IPS DF 6.9 (cell line): ENCODE measurements at regions not wholly inside any gene's neighbourhood (a gene's known extent, or its start where the extent isn't known, plus 50 kb on each side); places are given as distances from the start of the nearest gene placed in this dataset.

ENCODE experiments used
- DNase-seq: peaks from one replicate; pipeline ENCODE4 v3.0.0-alpha.2; 2013; ENCODE audit warnings: low read depth, low spot score
- H3K27ac ChIP-seq: one replicate; pipeline ENCODE4 v1.5.1; 2013; ENCODE audit warnings: low read length, control low read depth
- H3K27me3 ChIP-seq: 2 replicates; pipeline ENCODE4 v1.6.1; 2013; ENCODE audit warnings: mild to moderate bottlenecking, low read length; ENCODE audit not compliant: control insufficient read depth, insufficient read depth
- H3K36me3 ChIP-seq: 2 replicates; pipeline ENCODE4 v1.6.1; 2013; ENCODE audit warnings: low read length; ENCODE audit not compliant: control insufficient read depth, insufficient read depth
- H3K4me1 ChIP-seq: 2 replicates; pipeline ENCODE4 v1.6.1; 2013; ENCODE audit warnings: low read length; ENCODE audit not compliant: control insufficient read depth, insufficient read depth
- H3K4me3 ChIP-seq: 2 replicates; pipeline ENCODE4 v1.5.1; 2013; ENCODE audit warnings: mild to moderate bottlenecking, low read length
- H3K9me3 ChIP-seq: 2 replicates; pipeline ENCODE4 v1.6.1; 2013; ENCODE audit warnings: low read length, inconsistent platforms; ENCODE audit not compliant: control insufficient read depth, insufficient read depth
- WGBS: extraction: QIAGEN DNeasy Blood & Tissue Kit; methylation state at CpG from one replicate; pipeline ENCODE4 v1.1.7; 2013; ENCODE audit warnings: mixed read lengths, missing lambda C conversion rate; ENCODE audit not compliant: insufficient read length, insufficient coverage; 5-methylcytosine and 5-hydroxymethylcytosine counted together

DNA sequence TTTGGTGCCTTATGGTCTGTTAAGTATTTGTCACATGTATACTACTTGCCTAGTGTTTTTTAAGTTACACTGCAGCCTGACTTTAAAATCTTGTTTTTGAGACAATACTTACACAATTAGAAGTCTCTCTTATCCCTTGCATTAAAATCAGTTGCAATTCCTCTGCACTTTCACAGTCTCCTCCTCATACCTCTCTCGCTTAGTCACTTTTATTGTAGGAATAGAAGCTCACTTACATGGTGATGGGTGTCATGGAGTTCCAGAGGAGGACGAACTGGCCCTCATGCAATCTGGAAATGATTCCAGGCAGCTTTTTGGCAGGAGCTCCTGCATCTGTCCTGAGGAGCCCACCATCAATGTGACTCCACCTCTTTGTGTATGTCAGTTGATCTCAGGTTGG, 238.4 kb upstream of the TBC1D5 start:
- Histone ChIP-seq H3K4me3 (no peak overlapping the region), H3K9me3 (no peaks in the 10 kb centered on the region), H3K27ac (no peak overlapping the region), H3K27me3 (no peaks in the 10 kb centered on the region), H3K36me3 (no peaks in the 10 kb centered on the region), H3K4me1 (no peaks in the 10 kb centered on the region)
- no peak for DNase-seq
- no CpG with 5 or more reads among the region's 2 CpGs for WGBS

DNA sequence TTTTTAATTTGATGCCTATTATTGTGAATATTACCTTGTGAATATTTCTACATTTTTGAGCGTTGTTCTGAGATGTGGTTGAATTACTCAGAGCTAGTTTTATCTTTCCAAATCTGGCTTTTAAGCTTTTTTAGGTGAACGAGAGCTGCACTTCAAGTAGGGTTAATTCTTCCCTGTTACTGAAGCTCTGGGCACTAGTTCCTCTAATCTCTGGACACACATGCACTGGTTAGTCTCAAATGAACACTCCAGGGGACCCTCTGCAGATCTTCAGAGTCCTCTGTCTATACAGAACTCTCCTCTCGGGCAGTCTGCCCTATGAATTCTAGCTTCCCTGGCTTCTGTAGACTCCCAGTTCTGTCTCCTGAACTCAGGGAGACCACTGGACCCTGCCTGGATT, 237.5 kb upstream of the TBC1D5 start:
- Histone ChIP-seq H3K9me3 (no peaks in the 10 kb centered on the region), H3K4me3 (no peak overlapping the region), H3K27ac (no peak overlapping the region), H3K36me3 (no peaks in the 10 kb centered on the region), H3K27me3 (no peaks in the 10 kb centered on the region), H3K4me1 (no peaks in the 10 kb centered on the region)
- no CpG with 5 or more reads among the region's 3 CpGs for WGBS
- DNase-seq = no peak

DNA sequence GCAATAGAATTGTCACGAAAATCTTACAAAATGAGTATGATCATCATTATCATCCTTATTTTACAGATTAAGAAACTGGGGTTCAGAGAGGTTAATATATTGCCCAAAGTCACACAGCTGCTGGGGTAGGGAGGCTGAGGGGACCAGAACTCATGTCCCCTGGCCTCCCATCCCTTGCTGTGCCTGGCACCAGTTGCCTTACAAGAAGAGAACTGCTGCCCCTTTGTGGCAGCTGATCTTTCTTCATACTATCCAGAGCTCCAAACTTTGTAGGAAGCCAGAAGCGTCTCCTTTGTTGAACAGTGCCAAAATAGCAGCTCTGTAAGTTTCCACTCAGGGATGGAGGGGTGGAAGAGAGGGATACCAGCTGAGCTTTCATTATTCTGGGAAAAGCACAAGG, 236.8 kb upstream of the TBC1D5 start:
- Histone ChIP-seq H3K36me3 (no peaks in the 10 kb centered on the region), H3K4me1 (no peaks in the 10 kb centered on the region), H3K4me3 (no peak overlapping the region), H3K9me3 (no peaks in the 10 kb centered on the region), H3K27me3 (no peaks in the 10 kb centered on the region), H3K27ac (no peak overlapping the region)
- WGBS = no CpG with 5 or more reads among the region's 2 CpGs
- peak; percentile 11 for DNase-seq

DNA sequence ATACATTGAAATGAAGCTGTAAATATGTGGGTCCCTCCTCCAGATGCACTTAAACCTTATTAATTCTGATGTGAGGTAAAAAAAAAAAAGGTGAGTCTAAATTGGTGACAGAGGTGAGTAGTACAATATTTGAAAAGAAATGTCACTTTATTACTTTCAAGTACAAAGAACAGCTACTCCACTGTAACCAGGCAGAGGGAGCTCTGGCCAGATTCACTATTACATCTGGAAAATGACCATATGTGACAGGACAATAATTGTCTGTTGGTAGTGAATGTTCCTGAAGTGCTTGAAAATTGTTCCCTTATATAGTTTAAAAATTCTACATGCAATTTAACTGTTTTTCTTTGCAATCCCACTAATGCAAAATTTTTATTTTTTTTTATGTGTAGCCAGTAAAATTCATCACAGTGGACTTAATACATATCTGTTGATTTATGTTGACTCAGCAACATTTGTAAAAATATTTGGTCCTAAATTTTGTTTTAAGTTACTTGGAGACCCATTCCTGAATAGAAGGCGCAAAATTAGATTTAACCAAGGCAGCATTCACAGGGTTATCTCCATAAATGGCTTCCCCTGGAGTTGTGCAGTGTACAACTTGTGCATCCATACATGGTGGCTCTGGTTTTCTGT, 231.9 kb upstream of the TBC1D5 start:
- H3K36me3 ChIP-seq = no peaks in the 10 kb centered on the region
- H3K9me3 ChIP-seq = no peaks in the 10 kb centered on the region
- H3K27ac ChIP-seq = no peak overlapping the region
- no peak overlapping the region for H3K4me3 ChIP-seq
- no peaks in the 10 kb centered on the region for H3K4me1 ChIP-seq
- H3K27me3 ChIP-seq = no peaks in the 10 kb centered on the region
- WGBS = no CpG with 5 or more reads among the region's 1 CpG
- no peak for DNase-seq

DNA sequence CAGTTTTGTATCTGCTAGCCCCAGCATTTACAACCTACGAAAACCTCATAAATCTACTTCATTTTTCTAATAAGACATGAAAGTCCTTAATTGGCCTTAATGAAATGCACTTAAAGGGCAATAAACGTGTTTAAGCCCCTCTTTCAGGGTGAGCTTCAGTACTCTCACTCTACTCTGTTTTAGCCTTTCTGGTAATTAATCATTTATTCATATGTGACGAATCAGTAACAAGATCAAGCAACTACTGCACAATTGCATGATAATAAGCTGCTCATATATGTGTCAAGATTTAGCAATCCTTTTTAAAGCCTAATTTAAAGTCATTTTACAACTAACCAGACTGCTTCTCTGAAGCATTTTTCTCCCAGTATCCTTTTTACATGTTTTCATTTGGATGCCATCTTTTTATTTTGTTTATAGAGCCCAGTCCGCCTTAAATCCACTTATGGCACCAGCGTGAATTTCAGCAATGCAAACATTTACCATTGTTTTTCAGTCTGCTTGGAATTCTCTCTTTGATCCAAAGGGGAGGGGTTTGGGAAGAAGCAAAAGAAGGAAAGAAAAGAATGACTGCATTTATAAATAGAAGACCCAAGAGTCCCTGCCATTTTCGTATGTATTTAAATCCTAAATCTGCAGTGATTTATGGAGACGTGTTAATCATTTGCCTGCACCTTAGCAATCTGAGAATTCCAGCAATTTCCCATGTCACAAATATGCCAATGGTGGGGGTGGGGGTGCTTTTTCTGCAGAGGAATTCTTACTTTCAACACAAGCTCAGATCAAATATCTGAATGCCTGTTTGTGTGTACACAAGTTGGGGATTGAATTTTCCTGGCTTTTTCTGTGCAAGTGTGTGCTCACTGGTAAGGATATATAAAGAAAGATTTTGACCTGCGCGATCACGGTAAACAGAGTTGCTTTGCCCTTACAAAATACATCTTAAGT, 230.8 kb upstream of the TBC1D5 start:
- DNase-seq = no peak
- Histone ChIP-seq H3K27ac (no peak overlapping the region), H3K36me3 (no peaks in the 10 kb centered on the region), H3K9me3 (no peaks in the 10 kb centered on the region), H3K4me1 (no peaks in the 10 kb centered on the region), H3K4me3 (no peak overlapping the region), H3K27me3 (no peaks in the 10 kb centered on the region)
- WGBS = 100% methylated on average over 1 of the region's 10 CpGs

DNA sequence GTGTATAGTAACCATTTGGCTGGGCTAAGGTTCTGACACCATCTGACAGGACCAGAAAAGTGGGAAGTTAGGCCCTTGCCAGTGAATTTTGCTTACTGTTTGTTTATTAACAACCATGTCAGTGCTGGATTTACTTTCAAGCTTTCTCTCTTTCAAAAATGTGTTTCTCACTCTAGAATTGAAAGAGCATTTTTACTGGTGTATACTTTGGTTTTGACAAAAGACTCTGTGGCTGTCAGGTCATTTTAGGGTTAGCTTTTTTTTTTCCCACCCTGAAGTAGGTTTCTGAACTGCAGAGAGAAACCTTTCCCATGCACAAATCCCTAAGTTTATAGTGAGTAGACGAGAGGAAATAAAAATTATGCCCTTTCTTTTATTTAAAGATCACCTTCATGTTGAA, 230.0 kb upstream of the TBC1D5 start:
- no peak overlapping the region for H3K4me3 ChIP-seq
- H3K27ac ChIP-seq = no peak overlapping the region
- H3K4me1 ChIP-seq = no peaks in the 10 kb centered on the region; the same call in 1 of the 2 replicates
- H3K36me3 ChIP-seq = no peaks in the 10 kb centered on the region
- H3K27me3 ChIP-seq = no peaks in the 10 kb centered on the region
- WGBS = no CpG with 5 or more reads among the region's 1 CpG
- no peaks in the 10 kb centered on the region for H3K9me3 ChIP-seq
- DNase-seq = no peak

DNA sequence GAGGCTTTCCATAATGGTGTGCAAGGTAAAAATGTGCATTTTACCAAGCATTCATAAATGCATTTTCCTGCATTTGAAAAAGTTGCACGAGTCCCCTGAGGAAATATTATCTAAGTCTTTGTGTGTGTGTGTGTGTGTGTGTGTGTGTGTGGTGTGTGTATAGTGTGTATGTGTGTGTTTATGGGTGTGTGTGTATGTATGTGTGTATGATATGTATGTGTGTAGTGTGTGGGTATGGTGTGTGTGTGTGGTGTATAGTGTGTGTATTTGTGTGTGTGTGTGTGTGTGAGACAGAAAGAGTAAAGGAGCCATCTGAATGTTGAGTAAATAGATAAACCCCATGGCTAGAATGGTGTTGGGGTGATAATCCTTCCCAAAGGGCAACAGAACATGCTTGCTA, 229.6 kb upstream of the TBC1D5 start:
- H3K4me1 ChIP-seq = no peaks in the 10 kb centered on the region; the same call in 1 of the 2 replicates
- no CpG with 5 or more reads among the region's 1 CpG for WGBS

DNA sequence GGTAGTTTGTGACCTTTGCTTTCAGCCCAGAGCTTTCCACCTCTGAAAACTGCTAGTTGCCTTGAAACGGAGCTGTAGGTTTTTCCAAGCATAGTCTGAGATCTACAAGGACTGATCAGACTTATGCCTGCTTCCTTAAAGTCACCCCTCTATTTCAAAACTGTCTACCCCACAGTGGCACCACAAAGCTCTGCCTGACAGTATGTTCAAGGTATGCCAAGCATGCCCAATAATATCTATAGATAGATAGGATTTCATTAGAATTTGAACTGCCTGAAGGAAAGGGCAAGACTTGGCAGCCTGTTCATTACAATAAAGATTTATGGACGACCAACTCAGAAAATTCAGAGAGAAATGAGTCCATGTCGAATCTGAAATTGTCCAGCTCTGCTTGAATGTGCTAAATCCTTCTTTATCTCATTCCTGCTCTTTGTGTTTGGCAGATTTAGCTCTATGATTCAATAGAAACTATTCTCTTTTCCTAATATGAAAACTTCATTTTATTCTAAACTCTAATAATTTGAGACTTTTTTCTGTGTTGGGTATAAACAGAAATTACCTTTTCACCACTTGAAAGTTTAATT, 227.6 kb upstream of the TBC1D5 start:
- WGBS = no CpG with 5 or more reads among the region's 3 CpGs
- Histone ChIP-seq H3K36me3 (no peaks in the 10 kb centered on the region), H3K27ac (no peak overlapping the region), H3K4me3 (no peak overlapping the region), H3K4me1 (no peaks in the 10 kb centered on the region; the same call in 1 of the 2 replicates), H3K9me3 (no peaks in the 10 kb centered on the region), H3K27me3 (no peaks in the 10 kb centered on the region)
- no peak for DNase-seq

More for the DNA sequence above, 229.6 kb upstream of the TBC1D5 start:
- Histone ChIP-seq H3K9me3 (no peaks in the 10 kb centered on the region), H3K36me3 (no peaks in the 10 kb centered on the region), H3K4me3 (no peak overlapping the region), H3K27ac (no peak overlapping the region), H3K27me3 (no peaks in the 10 kb centered on the region)
- no peak for DNase-seq

DNA sequence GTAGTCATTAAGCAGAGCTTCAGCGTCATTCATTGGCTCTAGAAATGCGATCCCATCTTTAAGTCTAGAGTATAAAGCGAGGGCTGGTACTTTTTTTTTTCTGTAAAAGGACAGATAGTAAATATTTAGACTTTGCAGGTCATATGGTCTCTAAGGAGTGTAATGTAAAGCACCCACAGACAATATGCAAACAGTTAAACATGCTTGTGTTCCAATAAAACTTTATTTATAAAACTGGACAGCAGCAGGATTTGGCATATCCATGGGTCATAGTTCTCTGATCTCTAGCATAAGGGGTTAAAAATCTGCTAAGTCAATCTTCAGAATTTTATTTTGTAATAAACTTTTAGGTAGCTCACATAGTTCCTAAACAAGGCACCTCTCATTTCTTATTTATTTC, 226.8 kb upstream of the TBC1D5 start:
- WGBS = no CpG with 5 or more reads among the region's 3 CpGs

DNA sequence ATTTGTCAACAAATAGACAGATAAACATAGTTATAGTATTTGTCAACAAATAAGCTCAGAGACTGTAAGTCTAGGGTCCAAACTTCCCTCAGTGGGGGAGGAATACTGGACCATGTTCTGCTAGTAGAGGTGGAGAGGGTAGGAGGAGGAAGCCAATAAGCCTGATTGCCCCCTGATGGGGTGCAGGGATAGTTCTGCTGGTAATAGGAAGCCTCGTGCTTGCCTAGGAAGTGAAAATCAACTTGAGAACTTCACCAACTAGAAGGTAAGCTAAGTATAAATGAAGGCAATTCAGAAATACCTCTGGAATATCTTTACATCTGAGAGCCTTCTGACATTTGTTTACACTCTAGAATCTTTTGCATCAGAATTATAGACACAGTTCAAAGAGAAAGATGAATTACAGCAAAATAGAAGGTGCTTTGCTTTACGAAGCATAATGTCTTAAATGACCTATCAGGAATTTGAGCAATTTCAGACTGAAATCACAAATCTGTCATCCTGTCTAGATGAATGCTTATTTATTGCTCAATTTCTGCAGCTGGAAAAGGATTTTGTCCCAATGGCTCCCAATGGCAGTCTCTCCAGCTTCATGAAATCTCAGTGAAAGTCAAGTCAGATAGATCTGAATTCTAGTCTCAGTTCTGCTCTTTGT, 225.6 kb upstream of the TBC1D5 start:
- Histone ChIP-seq H3K4me1 (no peaks in the 10 kb centered on the region; the same call in 1 of the 2 replicates), H3K27me3 (no peaks in the 10 kb centered on the region), H3K27ac (no peak overlapping the region), H3K4me3 (no peak overlapping the region), H3K36me3 (no peaks in the 10 kb centered on the region), H3K9me3 (no peaks in the 10 kb centered on the region)
- no CpG with 5 or more reads among the region's 2 CpGs for WGBS
- no peak for DNase-seq

More for the DNA sequence above, 226.8 kb upstream of the TBC1D5 start:
- DNase-seq = no peak
- H3K27ac ChIP-seq = no peak overlapping the region
- no peak overlapping the region for H3K4me3 ChIP-seq
- no peaks in the 10 kb centered on the region for H3K9me3 ChIP-seq
- H3K36me3 ChIP-seq = no peaks in the 10 kb centered on the region
- H3K4me1 ChIP-seq = no peaks in the 10 kb centered on the region; the same call in 1 of the 2 replicates
- H3K27me3 ChIP-seq = no peaks in the 10 kb centered on the region
